HG03280 (cell line): ENCODE measurements at regions not wholly inside any gene's neighbourhood (a gene's known extent, or its start where the extent isn't known, plus 50 kb on each side); places are given as distances from the start of the nearest gene placed in this dataset.
"Not testable (repeated sequence)": the region's sequence is repeated elsewhere in the genome, so short reads cannot be mapped to it uniquely, and the experiment has no call there.

ENCODE experiments used
- ATAC-seq: cut with Tn5 transposase; IDR thresholded peaks from one replicate; pipeline ENCODE4 v1.9.1; 2021; ENCODE audit warnings: mild to moderate bottlenecking, moderate library complexity; ENCODE audit not compliant: unreplicated experiment

GRCh38 chr11:86167499-86168164 is 76.9 kb upstream of the EED start:
- no peak for ATAC-seq

- not testable (repeated sequence) for ATAC-seq
Observed at GRCh38 chr11:86166287-86166686, 78.3 kb upstream of the EED start.

- no peak for ATAC-seq
Observed at GRCh38 chr11:86164106-86164505, 80.4 kb upstream of the EED start.

GRCh38 chr11:86163221-86163876 is 81.2 kb upstream of the EED start:
- ATAC-seq, result not testable (repeated sequence)

GRCh38 chr11:86162239-86162638 is 82.3 kb upstream of the EED start:
- no peak for ATAC-seq

- ATAC-seq, result no peak
Observed at GRCh38 chr11:86161837-86162236, 82.7 kb upstream of the EED start.

- no peak for ATAC-seq
Observed at GRCh38 chr11:86161336-86161735, 83.2 kb upstream of the EED start.

GRCh38 chr11:86160541-86161149 is 83.9 kb upstream of the EED start:
- ATAC-seq, result no peak

- ATAC-seq, result no peak
Observed at GRCh38 chr11:86159581-86159891, 85.0 kb upstream of the EED start.

GRCh38 chr11:86158704-86159580 is 85.6 kb upstream of the EED start:
- no peak for ATAC-seq

GRCh38 chr11:86157797-86158378 is 86.7 kb upstream of the EED start:
- no peak for ATAC-seq

- ATAC-seq, result no peak
Observed at GRCh38 chr11:86156397-86156955, 87.6 kb upstream of the PICALM start.

- ATAC-seq, result no peak
Observed at GRCh38 chr11:86155200-86155844, 86.4 kb upstream of the PICALM start.

GRCh38 chr11:86153439-86153838 is 84.6 kb upstream of the PICALM start:
- no peak for ATAC-seq

- no peak for ATAC-seq
Observed at GRCh38 chr11:86152901-86153300, 84.0 kb upstream of the PICALM start.

GRCh38 chr11:86152006-86152862 is 83.3 kb upstream of the PICALM start:
- no peak for ATAC-seq

- no peak for ATAC-seq
Observed at GRCh38 chr11:86151174-86152005, 82.5 kb upstream of the PICALM start.

- ATAC-seq, result no peak
Observed at GRCh38 chr11:86150847-86151173, 81.9 kb upstream of the PICALM start.

- no peak for ATAC-seq
Observed at GRCh38 chr11:86149792-86150191, 80.9 kb upstream of the PICALM start.
